Liver (tissue), 3 donors: ENCODE measurements at regions not wholly inside any gene's neighbourhood (a gene's known extent, or its start where the extent isn't known, plus 50 kb on each side); places are given as distances from the start of the nearest gene placed in this dataset.

Experiments used
- ATF3 ChIP-seq: IDR thresholded peaks from 2 replicates; pipeline ENCODE4 v1.6.1; 2016; ENCODE audit warnings: antibody characterized with exemption
- RAD21 ChIP-seq, 2 donors: IDR thresholded peaks; 2 replicates each; pipeline ENCODE4 v1.6.1; 2016; ENCODE audit warnings: antibody characterized with exemption in 2 of 2, mild to moderate bottlenecking in 2 of 2
- RXRA ChIP-seq, 2 donors: IDR thresholded peaks; 2 replicates each; pipeline ENCODE4 v1.6.1; 2017 to 2018; ENCODE audit warnings: antibody characterized with exemption in 2 of 2, mild to moderate bottlenecking in 1 of 2
- TAF1 ChIP-seq: conservative IDR thresholded peaks from 2 replicates; pipeline ENCODE4 v1.6.1; 2016; ENCODE audit warnings: antibody characterized with exemption, mild to moderate bottlenecking
- YY1 ChIP-seq: IDR thresholded peaks from 2 replicates; pipeline ENCODE4 v1.6.1; 2016; ENCODE audit warnings: antibody characterized with exemption, mild to moderate bottlenecking
- TF ChIP-seq, protein P1 (sequence below): IDR thresholded peaks from 2 replicates; pipeline ENCODE4 v1.6.1; 2016; ENCODE audit warnings: antibody characterized with exemption, mild to moderate bottlenecking
- TF ChIP-seq, protein P2 (sequence below): fragments of 150-350 bp; IDR thresholded peaks from 2 replicates; pipeline ENCODE4 v1.5.1; 2017; ENCODE audit warnings: improper control_type of control experiment, low read depth, low read length; ENCODE audit not compliant: missing input control
- TF ChIP-seq, protein P3 (sequence below): IDR thresholded peaks from 2 replicates; pipeline ENCODE4 v1.6.1; 2016; ENCODE audit warnings: antibody characterized with exemption
- donor health status: healthy.
- donor health status: healthy.

GRCh38 chr2:51093016-51093415 lies 61.1 kb upstream of the NRXN1 start:
- TF ChIP-seq RXRA (IDR thresholded peaks at IDR 0.05) (no peak), RAD21 (IDR thresholded peaks at IDR 0.05) (no peak), ATF3 (no peak), TAF1 (no peak), YY1 (no peak)
- TF ChIP-seq, protein P1, sequence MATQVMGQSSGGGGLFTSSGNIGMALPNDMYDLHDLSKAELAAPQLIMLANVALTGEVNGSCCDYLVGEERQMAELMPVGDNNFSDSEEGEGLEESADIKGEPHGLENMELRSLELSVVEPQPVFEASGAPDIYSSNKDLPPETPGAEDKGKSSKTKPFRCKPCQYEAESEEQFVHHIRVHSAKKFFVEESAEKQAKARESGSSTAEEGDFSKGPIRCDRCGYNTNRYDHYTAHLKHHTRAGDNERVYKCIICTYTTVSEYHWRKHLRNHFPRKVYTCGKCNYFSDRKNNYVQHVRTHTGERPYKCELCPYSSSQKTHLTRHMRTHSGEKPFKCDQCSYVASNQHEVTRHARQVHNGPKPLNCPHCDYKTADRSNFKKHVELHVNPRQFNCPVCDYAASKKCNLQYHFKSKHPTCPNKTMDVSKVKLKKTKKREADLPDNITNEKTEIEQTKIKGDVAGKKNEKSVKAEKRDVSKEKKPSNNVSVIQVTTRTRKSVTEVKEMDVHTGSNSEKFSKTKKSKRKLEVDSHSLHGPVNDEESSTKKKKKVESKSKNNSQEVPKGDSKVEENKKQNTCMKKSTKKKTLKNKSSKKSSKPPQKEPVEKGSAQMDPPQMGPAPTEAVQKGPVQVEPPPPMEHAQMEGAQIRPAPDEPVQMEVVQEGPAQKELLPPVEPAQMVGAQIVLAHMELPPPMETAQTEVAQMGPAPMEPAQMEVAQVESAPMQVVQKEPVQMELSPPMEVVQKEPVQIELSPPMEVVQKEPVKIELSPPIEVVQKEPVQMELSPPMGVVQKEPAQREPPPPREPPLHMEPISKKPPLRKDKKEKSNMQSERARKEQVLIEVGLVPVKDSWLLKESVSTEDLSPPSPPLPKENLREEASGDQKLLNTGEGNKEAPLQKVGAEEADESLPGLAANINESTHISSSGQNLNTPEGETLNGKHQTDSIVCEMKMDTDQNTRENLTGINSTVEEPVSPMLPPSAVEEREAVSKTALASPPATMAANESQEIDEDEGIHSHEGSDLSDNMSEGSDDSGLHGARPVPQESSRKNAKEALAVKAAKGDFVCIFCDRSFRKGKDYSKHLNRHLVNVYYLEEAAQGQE, result no peak
- TF ChIP-seq, protein P2, sequence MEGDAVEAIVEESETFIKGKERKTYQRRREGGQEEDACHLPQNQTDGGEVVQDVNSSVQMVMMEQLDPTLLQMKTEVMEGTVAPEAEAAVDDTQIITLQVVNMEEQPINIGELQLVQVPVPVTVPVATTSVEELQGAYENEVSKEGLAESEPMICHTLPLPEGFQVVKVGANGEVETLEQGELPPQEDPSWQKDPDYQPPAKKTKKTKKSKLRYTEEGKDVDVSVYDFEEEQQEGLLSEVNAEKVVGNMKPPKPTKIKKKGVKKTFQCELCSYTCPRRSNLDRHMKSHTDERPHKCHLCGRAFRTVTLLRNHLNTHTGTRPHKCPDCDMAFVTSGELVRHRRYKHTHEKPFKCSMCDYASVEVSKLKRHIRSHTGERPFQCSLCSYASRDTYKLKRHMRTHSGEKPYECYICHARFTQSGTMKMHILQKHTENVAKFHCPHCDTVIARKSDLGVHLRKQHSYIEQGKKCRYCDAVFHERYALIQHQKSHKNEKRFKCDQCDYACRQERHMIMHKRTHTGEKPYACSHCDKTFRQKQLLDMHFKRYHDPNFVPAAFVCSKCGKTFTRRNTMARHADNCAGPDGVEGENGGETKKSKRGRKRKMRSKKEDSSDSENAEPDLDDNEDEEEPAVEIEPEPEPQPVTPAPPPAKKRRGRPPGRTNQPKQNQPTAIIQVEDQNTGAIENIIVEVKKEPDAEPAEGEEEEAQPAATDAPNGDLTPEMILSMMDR, result no peak
- TF ChIP-seq, protein P3, sequence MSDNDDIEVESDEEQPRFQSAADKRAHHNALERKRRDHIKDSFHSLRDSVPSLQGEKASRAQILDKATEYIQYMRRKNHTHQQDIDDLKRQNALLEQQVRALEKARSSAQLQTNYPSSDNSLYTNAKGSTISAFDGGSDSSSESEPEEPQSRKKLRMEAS, result no peak
